ENCODE measurements at regions not wholly inside any gene's neighbourhood (a gene's known extent, or its start where the extent isn't known, plus 50 kb on each side); places are given as distances from the start of the nearest gene placed in this dataset.

DNA sequence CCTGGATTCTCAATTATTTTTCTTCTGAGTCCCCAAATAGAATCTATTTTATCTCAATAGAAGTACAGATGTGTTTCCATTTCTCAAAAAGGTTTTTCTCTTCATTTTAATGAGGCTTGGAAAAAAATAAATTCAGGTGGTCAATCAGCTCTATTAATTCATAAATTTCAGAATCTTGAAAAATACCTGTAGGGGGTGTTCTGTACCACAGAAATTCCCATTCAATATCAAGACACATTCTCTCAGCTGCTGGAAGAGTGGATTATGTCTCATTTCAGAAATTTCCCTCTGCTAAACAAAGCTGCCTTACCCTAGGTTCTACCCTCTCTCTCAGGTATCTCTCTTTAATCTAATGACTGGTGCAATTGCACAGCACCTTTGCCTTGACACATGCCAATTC lies 1121.2 kb downstream of the SI start:
- TF ChIP-seq, protein P1, sequence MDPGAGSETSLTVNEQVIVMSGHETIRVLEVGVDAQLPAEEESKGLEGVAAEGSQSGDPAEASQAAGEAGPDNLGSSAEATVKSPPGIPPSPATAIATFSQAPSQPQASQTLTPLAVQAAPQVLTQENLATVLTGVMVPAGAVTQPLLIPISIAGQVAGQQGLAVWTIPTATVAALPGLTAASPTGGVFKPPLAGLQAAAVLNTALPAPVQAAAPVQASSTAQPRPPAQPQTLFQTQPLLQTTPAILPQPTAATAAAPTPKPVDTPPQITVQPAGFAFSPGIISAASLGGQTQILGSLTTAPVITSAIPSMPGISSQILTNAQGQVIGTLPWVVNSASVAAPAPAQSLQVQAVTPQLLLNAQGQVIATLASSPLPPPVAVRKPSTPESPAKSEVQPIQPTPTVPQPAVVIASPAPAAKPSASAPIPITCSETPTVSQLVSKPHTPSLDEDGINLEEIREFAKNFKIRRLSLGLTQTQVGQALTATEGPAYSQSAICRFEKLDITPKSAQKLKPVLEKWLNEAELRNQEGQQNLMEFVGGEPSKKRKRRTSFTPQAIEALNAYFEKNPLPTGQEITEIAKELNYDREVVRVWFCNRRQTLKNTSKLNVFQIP (CRISPR knock-in tag; IDR thresholded peaks at IDR 0.05; ENCODE audit: borderline replicate concordance, low read depth): no peak
- TF ChIP-seq ZFP30 (CRISPR knock-in tag; IDR thresholded peaks at IDR 0.05) (no peak), ZNF70 (CRISPR knock-in tag; IDR thresholded peaks at IDR 0.05) (no peak), OSR1 (CRISPR knock-in tag; IDR thresholded peaks at IDR 0.05) (no peak)
- TF ChIP-seq, protein P2, sequence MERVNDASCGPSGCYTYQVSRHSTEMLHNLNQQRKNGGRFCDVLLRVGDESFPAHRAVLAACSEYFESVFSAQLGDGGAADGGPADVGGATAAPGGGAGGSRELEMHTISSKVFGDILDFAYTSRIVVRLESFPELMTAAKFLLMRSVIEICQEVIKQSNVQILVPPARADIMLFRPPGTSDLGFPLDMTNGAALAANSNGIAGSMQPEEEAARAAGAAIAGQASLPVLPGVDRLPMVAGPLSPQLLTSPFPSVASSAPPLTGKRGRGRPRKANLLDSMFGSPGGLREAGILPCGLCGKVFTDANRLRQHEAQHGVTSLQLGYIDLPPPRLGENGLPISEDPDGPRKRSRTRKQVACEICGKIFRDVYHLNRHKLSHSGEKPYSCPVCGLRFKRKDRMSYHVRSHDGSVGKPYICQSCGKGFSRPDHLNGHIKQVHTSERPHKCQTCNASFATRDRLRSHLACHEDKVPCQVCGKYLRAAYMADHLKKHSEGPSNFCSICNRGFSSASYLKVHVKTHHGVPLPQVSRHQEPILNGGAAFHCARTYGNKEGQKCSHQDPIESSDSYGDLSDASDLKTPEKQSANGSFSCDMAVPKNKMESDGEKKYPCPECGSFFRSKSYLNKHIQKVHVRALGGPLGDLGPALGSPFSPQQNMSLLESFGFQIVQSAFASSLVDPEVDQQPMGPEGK (CRISPR knock-in tag; IDR thresholded peaks at IDR 0.05; ENCODE audit: borderline replicate concordance): no peak
- TF ChIP-seq, protein P3, sequence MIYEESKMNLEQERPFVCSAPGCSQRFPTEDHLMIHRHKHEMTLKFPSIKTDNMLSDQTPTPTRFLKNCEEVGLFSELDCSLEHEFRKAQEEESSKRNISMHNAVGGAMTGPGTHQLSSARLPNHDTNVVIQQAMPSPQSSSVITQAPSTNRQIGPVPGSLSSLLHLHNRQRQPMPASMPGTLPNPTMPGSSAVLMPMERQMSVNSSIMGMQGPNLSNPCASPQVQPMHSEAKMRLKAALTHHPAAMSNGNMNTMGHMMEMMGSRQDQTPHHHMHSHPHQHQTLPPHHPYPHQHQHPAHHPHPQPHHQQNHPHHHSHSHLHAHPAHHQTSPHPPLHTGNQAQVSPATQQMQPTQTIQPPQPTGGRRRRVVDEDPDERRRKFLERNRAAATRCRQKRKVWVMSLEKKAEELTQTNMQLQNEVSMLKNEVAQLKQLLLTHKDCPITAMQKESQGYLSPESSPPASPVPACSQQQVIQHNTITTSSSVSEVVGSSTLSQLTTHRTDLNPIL (CRISPR knock-in tag; IDR thresholded peaks at IDR 0.05; ENCODE audit: low read depth): no peak
